GM12878 (cell line): ENCODE measurements at regions not wholly inside any gene's neighbourhood (a gene's known extent, or its start where the extent isn't known, plus 50 kb on each side); places are given as distances from the start of the nearest gene placed in this dataset.

Experiments used
- CUX1 ChIP-seq: IDR thresholded peaks from 2 replicates; pipeline ENCODE4 v1.6.1; 2012; ENCODE audit warnings: improper control_type of control experiment, low read depth, low read length; ENCODE audit not compliant: insufficient replicate concordance
- FOXK2 ChIP-seq: fragments of 450-650 bp; IDR thresholded peaks from 2 replicates; pipeline ENCODE4 v1.6.1; 2017; ENCODE audit warnings: mild to moderate bottlenecking, moderate library complexity
- MTA3 ChIP-seq: IDR thresholded peaks from 2 replicates; pipeline ENCODE4 v1.6.1; 2012; ENCODE audit warnings: low read length, inconsistent platforms, borderline replicate concordance
- NRF1 ChIP-seq: conservative IDR thresholded peaks from 2 replicates; pipeline ENCODE4 v1.6.1; 2011; ENCODE audit warnings: mild to moderate bottlenecking, low read depth, low read length, improper control_type of control experiment
- SPI1 ChIP-seq: IDR thresholded peaks from 2 replicates; pipeline ENCODE4 v1.6.1; 2011; ENCODE audit warnings: low read depth, mild to moderate bottlenecking, low read length, moderate library complexity, borderline replicate concordance; ENCODE audit not compliant: insufficient read depth
- SRF ChIP-seq, 2 experiments: IDR thresholded peaks; 2 replicates each; pipeline ENCODE4 v1.6.1; 2011; ENCODE audit warnings: low read depth in 2 of 2, low read length in 2 of 2, mild to moderate bottlenecking in 1 of 2, moderate library complexity in 1 of 2
- WRNIP1 ChIP-seq: IDR thresholded peaks from 2 replicates; pipeline ENCODE4 v1.6.1; 2011; ENCODE audit warnings: low read depth, low read length, improper control_type of control experiment, borderline replicate concordance
- ZNF592 ChIP-seq: fragments of 450-650 bp; IDR thresholded peaks from 2 replicates; pipeline ENCODE4 v1.6.1; 2017; ENCODE audit warnings: mild to moderate bottlenecking, moderate library complexity
- TF ChIP-seq, protein P1 (sequence below): IDR thresholded peaks from 2 replicates; pipeline ENCODE4 v1.6.1; 2012; ENCODE audit warnings: mild to moderate bottlenecking, low read depth, low read length

DNA sequence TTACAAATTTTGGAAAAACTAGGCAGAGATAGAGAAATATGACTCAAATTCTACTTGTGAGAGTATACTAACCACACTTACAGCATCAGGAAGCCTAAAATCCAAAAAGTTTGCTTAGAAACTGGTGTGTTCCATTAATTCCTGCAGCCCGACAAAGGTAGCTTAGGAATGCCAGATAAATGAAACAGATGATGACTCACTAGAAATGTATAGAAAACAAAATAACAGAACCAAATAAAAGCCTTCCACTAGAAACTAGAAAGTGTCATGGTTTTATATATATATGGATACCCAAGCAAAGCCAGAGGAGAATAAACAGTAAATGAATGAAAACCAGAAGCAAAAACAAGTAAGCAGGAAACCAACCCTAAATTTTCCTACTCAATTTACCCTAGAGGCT lies 272.2 kb upstream of the PRDM9 start (continued):
- TF ChIP-seq NRF1, result no peak
- no peak for TF ChIP-seq SPI1
- no peak for TF ChIP-seq CUX1
- TF ChIP-seq SRF (IDR thresholded peaks at IDR 0.05; ENCODE audit: low read depth in 2 of 2, low read length in 2 of 2), result no peak
- no peak for TF ChIP-seq FOXK2
- no peak for TF ChIP-seq MTA3
- TF ChIP-seq ZNF592, result no peak
- TF ChIP-seq WRNIP1, result no peak
- TF ChIP-seq, protein P1, sequence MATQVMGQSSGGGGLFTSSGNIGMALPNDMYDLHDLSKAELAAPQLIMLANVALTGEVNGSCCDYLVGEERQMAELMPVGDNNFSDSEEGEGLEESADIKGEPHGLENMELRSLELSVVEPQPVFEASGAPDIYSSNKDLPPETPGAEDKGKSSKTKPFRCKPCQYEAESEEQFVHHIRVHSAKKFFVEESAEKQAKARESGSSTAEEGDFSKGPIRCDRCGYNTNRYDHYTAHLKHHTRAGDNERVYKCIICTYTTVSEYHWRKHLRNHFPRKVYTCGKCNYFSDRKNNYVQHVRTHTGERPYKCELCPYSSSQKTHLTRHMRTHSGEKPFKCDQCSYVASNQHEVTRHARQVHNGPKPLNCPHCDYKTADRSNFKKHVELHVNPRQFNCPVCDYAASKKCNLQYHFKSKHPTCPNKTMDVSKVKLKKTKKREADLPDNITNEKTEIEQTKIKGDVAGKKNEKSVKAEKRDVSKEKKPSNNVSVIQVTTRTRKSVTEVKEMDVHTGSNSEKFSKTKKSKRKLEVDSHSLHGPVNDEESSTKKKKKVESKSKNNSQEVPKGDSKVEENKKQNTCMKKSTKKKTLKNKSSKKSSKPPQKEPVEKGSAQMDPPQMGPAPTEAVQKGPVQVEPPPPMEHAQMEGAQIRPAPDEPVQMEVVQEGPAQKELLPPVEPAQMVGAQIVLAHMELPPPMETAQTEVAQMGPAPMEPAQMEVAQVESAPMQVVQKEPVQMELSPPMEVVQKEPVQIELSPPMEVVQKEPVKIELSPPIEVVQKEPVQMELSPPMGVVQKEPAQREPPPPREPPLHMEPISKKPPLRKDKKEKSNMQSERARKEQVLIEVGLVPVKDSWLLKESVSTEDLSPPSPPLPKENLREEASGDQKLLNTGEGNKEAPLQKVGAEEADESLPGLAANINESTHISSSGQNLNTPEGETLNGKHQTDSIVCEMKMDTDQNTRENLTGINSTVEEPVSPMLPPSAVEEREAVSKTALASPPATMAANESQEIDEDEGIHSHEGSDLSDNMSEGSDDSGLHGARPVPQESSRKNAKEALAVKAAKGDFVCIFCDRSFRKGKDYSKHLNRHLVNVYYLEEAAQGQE, result no peak
- TF ChIP-seq, all 136 proteins: peak for 0
